Stimulated activated naive CD4-positive, alpha-beta T cell (primary cell): ENCODE measurements at regions not wholly inside any gene's neighbourhood (a gene's known extent, or its start where the extent isn't known, plus 50 kb on each side); places are given as distances from the start of the nearest gene placed in this dataset.

Experiments used
- DNase-seq, 6 experiments: peaks; one replicate each; lab custom pipeline; 2025; lab: John Stamatoyannopoulos, UW

- no peak for DNase-seq
Measured at GRCh38 chr17:70230850-70231640, 61.7 kb downstream of the KCNJ2 start.

GRCh38 chr17:70232466-70232865 lies 63.1 kb downstream of the KCNJ2 start:
- no peak for DNase-seq

GRCh38 chr17:70235252-70235651 lies 65.9 kb downstream of the KCNJ2 start:
- DNase-seq = no peak

GRCh38 chr17:70238228-70238627 lies 68.9 kb downstream of the KCNJ2 start:
- no peak for DNase-seq

- DNase-seq = no peak
Measured at GRCh38 chr17:70238646-70239045, 69.3 kb downstream of the KCNJ2 start.

- no peak for DNase-seq
Measured at GRCh38 chr17:70239391-70239826, 70.1 kb downstream of the KCNJ2 start.

- DNase-seq = no peak
Measured at GRCh38 chr17:70241071-70241470, 71.7 kb downstream of the KCNJ2 start.

- no peak for DNase-seq
Measured at GRCh38 chr17:70242781-70243437, 73.6 kb downstream of the KCNJ2 start.

GRCh38 chr17:70251706-70252105 lies 82.4 kb downstream of the KCNJ2 start:
- no peak for DNase-seq

- no peak for DNase-seq
Measured at GRCh38 chr17:70254735-70255460, 85.6 kb downstream of the KCNJ2 start.

- DNase-seq = no peak
Measured at GRCh38 chr17:70256751-70257150, 87.4 kb downstream of the KCNJ2 start.

GRCh38 chr17:70258465-70258864 lies 89.1 kb downstream of the KCNJ2 start:
- no peak for DNase-seq

GRCh38 chr17:70259400-70259799 lies 90.1 kb downstream of the KCNJ2 start:
- DNase-seq = no peak

GRCh38 chr17:70261170-70261569 lies 91.8 kb downstream of the KCNJ2 start:
- no peak for DNase-seq

GRCh38 chr17:70265471-70265870 lies 96.1 kb downstream of the KCNJ2 start:
- no peak for DNase-seq

- DNase-seq = no peak
Measured at GRCh38 chr17:70266394-70266793, 97.1 kb downstream of the KCNJ2 start.

GRCh38 chr17:70268383-70268782 lies 99.1 kb downstream of the KCNJ2 start:
- no peak for DNase-seq

GRCh38 chr17:70270554-70270953 lies 101.2 kb downstream of the KCNJ2 start:
- DNase-seq = no peak

- DNase-seq = no peak
Measured at GRCh38 chr17:70271200-70271599, 101.9 kb downstream of the KCNJ2 start.

GRCh38 chr17:70271672-70272071 lies 102.3 kb downstream of the KCNJ2 start:
- no peak for DNase-seq

GRCh38 chr17:70274255-70274654 lies 104.9 kb downstream of the KCNJ2 start:
- DNase-seq = no peak

GRCh38 chr17:70276906-70277305 lies 107.6 kb downstream of the KCNJ2 start:
- no peak for DNase-seq
